Occipital lobe (tissue), 1 donor: ENCODE measurements at regions not wholly inside any gene's neighbourhood (a gene's known extent, or its start where the extent isn't known, plus 50 kb on each side); places are given as distances from the start of the nearest gene placed in this dataset.

Source experiments
- DNase-seq: peaks from one replicate; lab custom pipeline; 2025; lab: John Stamatoyannopoulos, UW

- no peak for DNase-seq
Observed at GRCh38 chr7:67990003-67990402, 993.4 kb downstream of the TYW1 start.

- DNase-seq: no peak
Observed at GRCh38 chr7:67990716-67991115, 994.1 kb downstream of the TYW1 start.

GRCh38 chr7:67992287-67992686 is 995.7 kb downstream of the TYW1 start:
- no peak for DNase-seq

- DNase-seq: no peak
Observed at GRCh38 chr7:68005992-68006391, 1009.4 kb downstream of the TYW1 start.

- DNase-seq: no peak
Observed at GRCh38 chr7:68006619-68007018, 1010.0 kb downstream of the TYW1 start.

- DNase-seq: no peak
Observed at GRCh38 chr7:68009716-68010115, 1013.1 kb downstream of the TYW1 start.

- DNase-seq: no peak
Observed at GRCh38 chr7:68014031-68014736, 1017.6 kb downstream of the TYW1 start.

GRCh38 chr7:68015122-68015977 is 1018.7 kb downstream of the TYW1 start:
- no peak for DNase-seq

GRCh38 chr7:68015978-68016532 is 1019.4 kb downstream of the TYW1 start:
- DNase-seq: no peak

GRCh38 chr7:68020102-68020501 is 1023.5 kb downstream of the TYW1 start:
- no peak for DNase-seq

GRCh38 chr7:68025369-68025768 is 1028.7 kb downstream of the TYW1 start:
- no peak for DNase-seq

GRCh38 chr7:68030530-68030929 is 1033.9 kb downstream of the TYW1 start:
- DNase-seq: no peak

GRCh38 chr7:68031180-68031943 is 1034.7 kb downstream of the TYW1 start:
- DNase-seq: no peak

GRCh38 chr7:68038621-68039314 is 1042.1 kb downstream of the TYW1 start:
- DNase-seq: no peak

- no peak for DNase-seq
Observed at GRCh38 chr7:68041554-68041953, 1044.9 kb downstream of the TYW1 start.

- no peak for DNase-seq
Observed at GRCh38 chr7:68043546-68043945, 1046.9 kb downstream of the TYW1 start.

GRCh38 chr7:68050627-68051026 is 1054.0 kb downstream of the TYW1 start:
- DNase-seq: no peak

- no peak for DNase-seq
Observed at GRCh38 chr7:68058014-68058413, 1061.4 kb downstream of the TYW1 start.

GRCh38 chr7:68063171-68063570 is 1066.5 kb downstream of the TYW1 start:
- no peak for DNase-seq

- DNase-seq: no peak
Observed at GRCh38 chr7:68065581-68065980, 1068.9 kb downstream of the TYW1 start.

- DNase-seq: no peak
Observed at GRCh38 chr7:68067845-68068244, 1071.2 kb downstream of the TYW1 start.
